ENCODE measurements at regions not wholly inside any gene's neighbourhood (a gene's known extent, or its start where the extent isn't known, plus 50 kb on each side); places are given as distances from the start of the nearest gene placed in this dataset.
A peak's percentile ranks its signal among the peaks of the same experiment; 100 is the strongest.

GRCh38 chr12:74849801-74850200, 312.2 kb downstream of the ATXN7L3B start:
- Histone ChIP-seq H3K27me3 (ENCODE audit: control insufficient read depth, insufficient read depth, low read length) (no peaks in the 10 kb centered on the region), H3K9me3 (ENCODE audit: control insufficient read depth, insufficient read depth, low read length) (no peaks in the 10 kb centered on the region), H3K4me3 (ENCODE audit: low read depth, low read length) (no peak overlapping the region), H3K27ac (ENCODE audit: low read depth, low read length) (no peak overlapping the region)
- TF ChIP-seq CTCF (IDR thresholded peaks at IDR 0.05; ENCODE audit: low read depth, low read length) = peak; percentile 22; the same call in 1 of the 2 replicates
- ChIA-PET CTCF (interaction anchor here (0.6 kb wide), 1 partner anchor 884 kb away, joined by 3 read pairs; no protein-coding TSS in a partner anchor), POLR2A (interaction anchor here (0.7 kb wide), 1 partner anchor 662 kb away, joined by 3 read pairs; no protein-coding TSS in a partner anchor)
- DNase-seq (ENCODE audit: low read depth, low spot score) = no peak

GRCh38 chr12:74871817-74872216, 334.2 kb downstream of the ATXN7L3B start:
- no peaks in the 10 kb centered on the region for H3K9me3 ChIP-seq (ENCODE audit: control insufficient read depth, insufficient read depth, low read length)
- CTCF ChIA-PET = no interaction called here

GRCh38 chr12:74885775-74886174, 323.9 kb downstream of the KCNC2 start:
- Histone ChIP-seq H3K27me3 (ENCODE audit: control insufficient read depth, insufficient read depth, low read length) (no peaks in the 10 kb centered on the region), H3K4me3 (ENCODE audit: low read depth, low read length) (no peak overlapping the region), H3K27ac (ENCODE audit: low read depth, low read length) (no peak overlapping the region), H3K9me3 (ENCODE audit: control insufficient read depth, insufficient read depth, low read length) (no peaks in the 10 kb centered on the region)
- CTCF ChIA-PET = no interaction called here
- no peak for TF ChIP-seq CTCF (IDR thresholded peaks at IDR 0.05; ENCODE audit: low read depth, low read length)
- POLR2A ChIA-PET = no interaction called here
- DNase-seq (ENCODE audit: low read depth, low spot score) = no peak

More at GRCh38 chr12:74871817-74872216, 334.2 kb downstream of the ATXN7L3B start:
- H3K4me3 ChIP-seq (ENCODE audit: low read depth, low read length) = no peak overlapping the region
- H3K27me3 ChIP-seq (ENCODE audit: control insufficient read depth, insufficient read depth, low read length) = no peaks in the 10 kb centered on the region
- POLR2A ChIA-PET = no interaction called here
- TF ChIP-seq CTCF (IDR thresholded peaks at IDR 0.05; ENCODE audit: low read depth, low read length) = no peak
- H3K27ac ChIP-seq (ENCODE audit: low read depth, low read length) = no peak overlapping the region
- no peak for DNase-seq (ENCODE audit: low read depth, low spot score)

- TF ChIP-seq CTCF (IDR thresholded peaks at IDR 0.05; ENCODE audit: low read depth, low read length) = no peak
- no peak for DNase-seq (ENCODE audit: low read depth, low spot score)
- POLR2A ChIA-PET = no interaction called here
- H3K4me3 ChIP-seq (ENCODE audit: low read depth, low read length) = no peak overlapping the region
- no peaks in the 10 kb centered on the region for H3K9me3 ChIP-seq (ENCODE audit: control insufficient read depth, insufficient read depth, low read length)
- CTCF ChIA-PET = no interaction called here
- no peaks in the 10 kb centered on the region for H3K27me3 ChIP-seq (ENCODE audit: control insufficient read depth, insufficient read depth, low read length)
- H3K27ac ChIP-seq (ENCODE audit: low read depth, low read length) = no peak overlapping the region
Measured at GRCh38 chr12:74889073-74889472, 320.6 kb downstream of the KCNC2 start.

GRCh38 chr12:74889563-74890236, 319.9 kb downstream of the KCNC2 start:
- peak overlapping the region; percentile 68 for H3K27ac ChIP-seq (ENCODE audit: low read depth, low read length)
- POLR2A ChIA-PET = no interaction called here
- CTCF ChIA-PET = no interaction called here
- H3K4me3 ChIP-seq (ENCODE audit: low read depth, low read length) = no peak overlapping the region; the same call in 1 of the 2 replicates
- TF ChIP-seq CTCF (IDR thresholded peaks at IDR 0.05; ENCODE audit: low read depth, low read length) = no peak
- no peaks in the 10 kb centered on the region for H3K9me3 ChIP-seq (ENCODE audit: control insufficient read depth, insufficient read depth, low read length)
- peak; percentile 15 for DNase-seq (ENCODE audit: low read depth, low spot score)
- H3K27me3 ChIP-seq (ENCODE audit: control insufficient read depth, insufficient read depth, low read length) = no peaks in the 10 kb centered on the region
